ENCODE measurements at regions not wholly inside any gene's neighbourhood (a gene's known extent, or its start where the extent isn't known, plus 50 kb on each side); places are given as distances from the start of the nearest gene placed in this dataset.

GRCh38 chr10:35906155-35906554, 264.1 kb upstream of the FZD8 start:
- TF ChIP-seq POLR2A (IDR thresholded peaks at IDR 0.05; ENCODE audit: low read depth, low read length), result no peak
- TF ChIP-seq PAX5 (IDR thresholded peaks at IDR 0.05; ENCODE audit: insufficient read depth, low read length, severe bottlenecking), result no peak
- TF ChIP-seq SPI1 (IDR thresholded peaks at IDR 0.05; ENCODE audit: low read depth, low read length), result no peak
- TF ChIP-seq POU2F2 (IDR thresholded peaks at IDR 0.05; ENCODE audit: low read depth, low read length), result no peak
- TF ChIP-seq TAF1 (IDR thresholded peaks at IDR 0.05; ENCODE audit: low read depth, low read length), result no peak
- TF ChIP-seq POLR2AphosphoS5 (IDR thresholded peaks at IDR 0.05; ENCODE audit: low read depth, low read length), result no peak
- no peak for FAIRE-seq
- no peak for DNase-seq (ENCODE audit: insufficient read length, low spot score)

GRCh38 chr10:35903021-35903420, 260.9 kb upstream of the FZD8 start:
- TF ChIP-seq POLR2AphosphoS5 (IDR thresholded peaks at IDR 0.05; ENCODE audit: low read depth, low read length) (no peak), PAX5 (IDR thresholded peaks at IDR 0.05; ENCODE audit: insufficient read depth, low read length, severe bottlenecking) (no peak), POU2F2 (IDR thresholded peaks at IDR 0.05; ENCODE audit: low read depth, low read length) (no peak), TAF1 (IDR thresholded peaks at IDR 0.05; ENCODE audit: low read depth, low read length) (no peak), POLR2A (IDR thresholded peaks at IDR 0.05; ENCODE audit: low read depth, low read length) (no peak), SPI1 (IDR thresholded peaks at IDR 0.05; ENCODE audit: low read depth, low read length) (no peak)
- FAIRE-seq (no peak), DNase-seq (ENCODE audit: insufficient read length, low spot score) (no peak)

DNA sequence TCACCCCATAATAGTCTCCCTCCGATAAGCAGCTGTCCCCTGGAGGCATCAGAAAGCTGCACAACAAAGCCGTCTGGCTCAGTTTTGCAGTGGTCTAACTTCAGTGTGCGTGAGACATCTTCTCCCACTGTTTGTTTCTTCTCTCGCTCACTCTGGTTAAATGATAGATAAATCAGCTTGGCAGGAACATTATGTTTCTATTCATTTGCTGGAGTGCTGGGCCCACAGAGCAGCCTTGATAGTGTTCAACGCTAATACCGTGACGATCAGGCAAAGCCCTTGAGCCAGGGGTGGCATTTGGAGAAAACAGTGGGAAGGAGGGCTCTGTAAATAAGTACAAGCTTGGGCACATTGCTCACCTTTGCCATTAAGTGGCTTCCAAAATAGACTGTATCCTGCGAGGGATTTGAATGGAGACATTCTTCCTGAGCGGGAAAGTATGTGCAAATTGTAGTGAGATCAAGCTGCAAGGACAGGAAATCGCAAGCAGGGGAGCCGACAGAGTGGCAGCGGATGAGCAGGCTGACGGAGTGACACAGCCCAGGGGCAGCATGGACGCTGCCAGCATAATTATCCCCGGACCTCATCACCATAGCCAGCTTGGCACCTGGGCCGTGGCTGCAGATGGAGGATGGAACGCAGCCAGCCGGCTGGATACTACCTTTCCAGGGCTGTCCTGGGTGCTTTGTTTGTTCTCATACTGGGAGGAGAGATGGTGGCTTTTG, 256.8 kb upstream of the FZD8 start:
- no peak for TF ChIP-seq TAF1 (IDR thresholded peaks at IDR 0.05; ENCODE audit: low read depth, low read length)
- TF ChIP-seq SPI1 (IDR thresholded peaks at IDR 0.05; ENCODE audit: low read depth, low read length), result no peak
- TF ChIP-seq POLR2A (IDR thresholded peaks at IDR 0.05; ENCODE audit: low read depth, low read length), result no peak
- no peak for TF ChIP-seq PAX5 (IDR thresholded peaks at IDR 0.05; ENCODE audit: insufficient read depth, low read length, severe bottlenecking)
- TF ChIP-seq POLR2AphosphoS5 (IDR thresholded peaks at IDR 0.05; ENCODE audit: low read depth, low read length), result no peak
- TF ChIP-seq POU2F2 (IDR thresholded peaks at IDR 0.05; ENCODE audit: low read depth, low read length), result no peak
- DNase-seq (ENCODE audit: insufficient read length, low spot score) (no peak), FAIRE-seq (no peak)

- FAIRE-seq (no peak), DNase-seq (ENCODE audit: insufficient read length, low spot score) (no peak)
- TF ChIP-seq TAF1 (IDR thresholded peaks at IDR 0.05; ENCODE audit: low read depth, low read length) (no peak), POLR2AphosphoS5 (IDR thresholded peaks at IDR 0.05; ENCODE audit: low read depth, low read length) (no peak), POU2F2 (IDR thresholded peaks at IDR 0.05; ENCODE audit: low read depth, low read length) (no peak), SPI1 (IDR thresholded peaks at IDR 0.05; ENCODE audit: low read depth, low read length) (no peak), PAX5 (IDR thresholded peaks at IDR 0.05; ENCODE audit: insufficient read depth, low read length, severe bottlenecking) (no peak), POLR2A (IDR thresholded peaks at IDR 0.05; ENCODE audit: low read depth, low read length) (no peak)
Observed at GRCh38 chr10:35896001-35896400, 253.9 kb upstream of the FZD8 start.

DNA sequence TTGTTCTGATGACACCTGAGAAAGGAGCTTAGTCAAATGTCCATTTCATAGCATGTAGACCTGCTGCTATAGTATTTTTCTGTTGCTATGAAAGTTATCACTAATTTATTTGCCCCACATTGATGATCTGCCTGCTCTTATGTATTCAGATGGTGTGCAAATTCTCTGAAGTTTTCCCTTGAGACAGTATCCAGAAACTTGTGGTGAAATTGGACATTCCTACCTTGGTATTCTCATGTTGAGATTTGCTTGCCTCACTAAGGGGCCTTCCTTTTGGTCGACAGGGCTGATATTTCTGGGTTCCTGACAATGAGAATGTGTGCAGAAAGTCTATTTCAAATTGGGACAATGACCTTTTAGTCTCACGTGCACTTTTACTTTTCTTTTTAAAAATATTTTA, 253.2 kb upstream of the FZD8 start:
- TF ChIP-seq POLR2AphosphoS5 (IDR thresholded peaks at IDR 0.05; ENCODE audit: low read depth, low read length), result no peak
- no peak for TF ChIP-seq POU2F2 (IDR thresholded peaks at IDR 0.05; ENCODE audit: low read depth, low read length)
- TF ChIP-seq PAX5 (IDR thresholded peaks at IDR 0.05; ENCODE audit: insufficient read depth, low read length, severe bottlenecking), result no peak
- no peak for TF ChIP-seq POLR2A (IDR thresholded peaks at IDR 0.05; ENCODE audit: low read depth, low read length)
- no peak for TF ChIP-seq SPI1 (IDR thresholded peaks at IDR 0.05; ENCODE audit: low read depth, low read length)
- no peak for TF ChIP-seq TAF1 (IDR thresholded peaks at IDR 0.05; ENCODE audit: low read depth, low read length)
- DNase-seq (ENCODE audit: insufficient read length, low spot score) (no peak), FAIRE-seq (no peak)

DNA sequence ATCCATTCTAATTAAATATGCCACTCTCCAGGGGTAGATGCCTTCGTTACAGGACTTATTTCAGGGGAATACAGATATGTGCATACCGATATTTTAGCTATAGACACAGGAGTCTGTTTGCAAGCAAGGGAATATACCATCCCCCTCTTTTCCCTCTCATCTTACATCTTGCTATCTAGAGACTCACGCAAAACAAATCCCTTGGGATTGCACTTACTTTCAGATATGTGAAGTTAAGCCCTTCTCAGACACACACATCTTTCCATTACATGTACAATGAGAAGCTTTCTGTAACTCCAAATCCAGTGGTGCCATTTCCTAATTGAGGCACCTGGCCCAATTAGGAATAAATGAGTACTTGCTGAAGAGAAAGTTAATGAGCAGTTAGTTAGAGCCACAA, 250.4 kb upstream of the FZD8 start:
- FAIRE-seq, result no peak
- TF ChIP-seq SPI1 (IDR thresholded peaks at IDR 0.05; ENCODE audit: low read depth, low read length), result no peak
- no peak for TF ChIP-seq TAF1 (IDR thresholded peaks at IDR 0.05; ENCODE audit: low read depth, low read length)
- TF ChIP-seq POLR2AphosphoS5 (IDR thresholded peaks at IDR 0.05; ENCODE audit: low read depth, low read length), result no peak
- no peak for TF ChIP-seq POU2F2 (IDR thresholded peaks at IDR 0.05; ENCODE audit: low read depth, low read length)
- TF ChIP-seq PAX5 (IDR thresholded peaks at IDR 0.05; ENCODE audit: insufficient read depth, low read length, severe bottlenecking), result no peak
- TF ChIP-seq POLR2A (IDR thresholded peaks at IDR 0.05; ENCODE audit: low read depth, low read length), result no peak
- no peak for DNase-seq (ENCODE audit: insufficient read length, low spot score)

GRCh38 chr10:35890676-35891495, 248.8 kb upstream of the FZD8 start:
- DNase-seq (ENCODE audit: insufficient read length, low spot score), result no peak
- no peak for FAIRE-seq
- TF ChIP-seq POLR2AphosphoS5 (IDR thresholded peaks at IDR 0.05; ENCODE audit: low read depth, low read length), result no peak

DNA sequence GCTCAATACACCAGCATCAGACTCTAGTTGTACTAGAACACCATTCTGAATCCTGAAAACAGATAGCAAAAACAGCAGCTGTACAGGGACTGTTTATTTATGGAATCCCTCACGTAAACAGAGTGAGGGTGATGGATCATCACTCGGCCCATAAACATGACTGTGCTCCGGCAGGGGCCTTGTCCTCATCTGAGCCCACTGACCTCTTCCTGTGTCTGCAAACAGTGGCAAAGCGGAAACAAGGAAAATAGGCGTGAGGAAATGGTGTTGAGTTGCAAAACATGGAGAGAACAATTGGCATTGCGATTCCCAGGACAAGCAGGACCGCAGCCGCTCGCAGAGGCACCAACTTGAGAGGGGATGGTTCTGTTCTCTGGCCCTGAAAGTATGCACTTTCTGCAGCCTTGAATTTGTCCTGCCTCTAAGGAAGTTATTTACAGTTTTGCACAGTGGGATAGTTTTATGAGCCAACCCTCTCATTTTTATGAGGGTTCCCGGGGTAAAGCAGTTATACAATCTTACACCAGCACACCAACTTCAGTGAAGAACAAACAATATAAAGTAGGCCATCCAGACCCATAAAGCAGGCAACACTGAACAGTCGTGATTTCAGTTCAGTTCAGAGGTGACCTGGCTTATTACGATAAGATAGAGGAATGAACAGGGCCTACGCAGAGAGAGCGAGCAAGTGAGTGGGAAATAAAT, 248.0 kb upstream of the FZD8 start:
- DNase-seq (ENCODE audit: insufficient read length, low spot score) (no peak), FAIRE-seq (no peak)
- TF ChIP-seq TAF1 (IDR thresholded peaks at IDR 0.05; ENCODE audit: low read depth, low read length) (no peak), PAX5 (IDR thresholded peaks at IDR 0.05; ENCODE audit: insufficient read depth, low read length, severe bottlenecking) (no peak), SPI1 (IDR thresholded peaks at IDR 0.05; ENCODE audit: low read depth, low read length) (no peak), POLR2AphosphoS5 (IDR thresholded peaks at IDR 0.05; ENCODE audit: low read depth, low read length) (no peak), POU2F2 (IDR thresholded peaks at IDR 0.05; ENCODE audit: low read depth, low read length) (no peak), POLR2A (IDR thresholded peaks at IDR 0.05; ENCODE audit: low read depth, low read length) (no peak)

DNA sequence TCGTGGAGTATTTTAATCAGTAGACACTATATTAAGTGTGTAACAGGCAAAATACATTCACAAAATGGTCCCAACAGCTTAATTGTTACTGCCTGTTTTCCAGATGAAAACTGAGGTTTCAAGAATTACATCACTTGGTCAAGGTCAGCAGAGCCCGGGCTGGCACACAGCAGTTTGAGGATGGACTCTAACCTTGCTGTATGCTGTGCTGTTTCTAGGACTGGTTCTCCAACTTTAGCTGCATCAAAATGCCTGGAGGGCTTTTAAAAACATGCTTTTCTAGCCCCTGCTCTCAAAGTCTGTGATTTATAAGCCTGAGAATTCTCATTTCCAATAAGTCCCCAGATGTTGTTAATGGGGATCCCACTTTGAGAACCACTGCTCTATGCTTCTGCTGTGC, 247.1 kb upstream of the FZD8 start:
- no peak for DNase-seq (ENCODE audit: insufficient read length, low spot score)
- no peak for TF ChIP-seq SPI1 (IDR thresholded peaks at IDR 0.05; ENCODE audit: low read depth, low read length)
- no peak for TF ChIP-seq POLR2A (IDR thresholded peaks at IDR 0.05; ENCODE audit: low read depth, low read length)
- TF ChIP-seq PAX5 (IDR thresholded peaks at IDR 0.05; ENCODE audit: insufficient read depth, low read length, severe bottlenecking), result no peak
- TF ChIP-seq POU2F2 (IDR thresholded peaks at IDR 0.05; ENCODE audit: low read depth, low read length), result no peak
- no peak for TF ChIP-seq POLR2AphosphoS5 (IDR thresholded peaks at IDR 0.05; ENCODE audit: low read depth, low read length)
- TF ChIP-seq TAF1 (IDR thresholded peaks at IDR 0.05; ENCODE audit: low read depth, low read length), result no peak
- no peak for FAIRE-seq

Measured in GM12891 (cell line).